Ovary (tissue), 7 donors: ENCODE measurements at regions not wholly inside any gene's neighbourhood (a gene's known extent, or its start where the extent isn't known, plus 50 kb on each side); places are given as distances from the start of the nearest gene placed in this dataset.
"Not testable (repeated sequence)": the region's sequence is repeated elsewhere in the genome, so short reads cannot be mapped to it uniquely, and the experiment has no call there.

Experiments
- DNase-seq, 5 donors: peaks; one replicate each; pipeline ENCODE4 v3.0.0-alpha.2; 2019 to 2020
- H3K27ac ChIP-seq, 2 donors: fragments of 200-600 bp; one replicate each; pipeline versions ENCODE4 v1.5.1 to v1.8.0; 2019 to 2022
- H3K27me3 ChIP-seq: fragments of 200-600 bp; one replicate; pipeline ENCODE4 v1.8.0; 2022
- H3K36me3 ChIP-seq: fragments of 200-600 bp; sonication (generic); one replicate; pipeline ENCODE4 v1.5.1; 2019
- H3K4me1 ChIP-seq: one replicate; pipeline ENCODE4 v1.8.1; 2013; ENCODE audit warnings: mild to moderate bottlenecking, moderate library complexity; ENCODE audit not compliant: insufficient read depth
- H3K4me3 ChIP-seq: fragments of 200-600 bp; sonication (generic); one replicate; pipeline ENCODE4 v1.5.1; 2017
- H3K9me3 ChIP-seq, 2 donors: fragments of 200-600 bp in 1 of 2; sonication (generic) in 1 of 2; one replicate each; pipeline versions ENCODE4 v1.5.1 to v1.8.1; 2013 to 2019; ENCODE audit warnings: mild to moderate bottlenecking in 1 of 2, moderate library complexity in 1 of 2
- CTCF ChIP-seq, 3 donors: fragments of 450-650 bp in 2 of 3; fragments of 200-600 bp in 1 of 3; IDR thresholded peaks; one replicate each; pipeline versions ENCODE4 v1.5.1 to v1.8.0; 2016 to 2022; ENCODE audit warnings: antibody characterized with exemption in 3 of 3, mild to moderate bottlenecking in 1 of 3
- EP300 ChIP-seq: sonication (generic); formaldehyde crosslinking; IDR thresholded peaks from one replicate; pipeline ENCODE4 v1.6.1; 2017; ENCODE audit warnings: antibody characterized with exemption
- POLR2A ChIP-seq: fragments of 450-650 bp; IDR thresholded peaks from one replicate; pipeline ENCODE4 v1.6.1; 2017; ENCODE audit warnings: antibody characterized with exemption, mild to moderate bottlenecking, moderate library complexity
- WGBS, 3 donors: extraction: QIAGEN DNeasy Blood & Tissue Kit in 1 of 3; methylation state at CpG; one replicate each; pipeline versions ENCODE4 v1.1.5 to v1.1.7; 2013 to 2017; 5-methylcytosine and 5-hydroxymethylcytosine counted together
- intact Hi-C, 4 donors: fragments of 100-400 bp; cut with DNase I; formaldehyde crosslinking; loops; one replicate each; pipeline versions ENCODE4 v1.11.0 to v1.15.1; 2022 to 2023
- donor health status: DM: no; HTN: no; CAD: no; lungs with moderate emphysema.
- donor health status: DM: no; HTN: no; CAD: no.
- donor health status: Bipolar disorder and iron deficiency.
- donor health status: DM: no; HTN: no; CAD: no.
- donor health status: DM: yes; HTN: yes; CAD: no.

GRCh38 chr18:67455890-67456501 is 60.5 kb downstream of the DSEL start:
- peaks cover 2% of the 10 kb centered on the region for H3K4me1 ChIP-seq
- intact Hi-C loops = no loop called here
- no peaks in the 10 kb centered on the region for H3K27me3 ChIP-seq
- WGBS, 3 donors = 51 to 60% (median 59%) methylated on average over 6 of the region's 6 CpGs
- no peak for DNase-seq
- H3K36me3 ChIP-seq = no peaks in the 10 kb centered on the region
- TF ChIP-seq CTCF (IDR thresholded peaks at IDR 0.05) (no peak), EP300 (no peak), POLR2A (no peak)
- H3K27ac ChIP-seq = no peak overlapping the region
- H3K4me3 ChIP-seq = no peak overlapping the region
- no peaks in the 10 kb centered on the region for H3K9me3 ChIP-seq

GRCh38 chr18:67453901-67454300 is 62.6 kb downstream of the DSEL start:
- Histone ChIP-seq H3K27me3 (no peaks in the 10 kb centered on the region), H3K9me3 (no peaks in the 10 kb centered on the region), H3K27ac (no peak overlapping the region), H3K36me3 (no peaks in the 10 kb centered on the region), H3K4me3 (no peak overlapping the region), H3K4me1 (peaks cover 2% of the 10 kb centered on the region)
- intact Hi-C loops = no loop called here
- no peak for DNase-seq
- TF ChIP-seq CTCF (IDR thresholded peaks at IDR 0.05) = no peak
- no peak for TF ChIP-seq EP300
- TF ChIP-seq POLR2A = no peak
- 10 to 20% (median 19%) methylated on average over 2 of the region's 2 CpGs for WGBS, 3 donors

- H3K4me3 ChIP-seq = no peak overlapping the region
- no peaks in the 10 kb centered on the region for H3K36me3 ChIP-seq
- TF ChIP-seq EP300 = no peak
- TF ChIP-seq POLR2A = no peak
- TF ChIP-seq CTCF (IDR thresholded peaks at IDR 0.05) = no peak
- no peak for DNase-seq
- intact Hi-C loops = no loop called here
- 85 to 93% (median 90%) methylated on average over 2 of the region's 2 CpGs for WGBS, 3 donors
- peaks cover 2% of the 10 kb centered on the region for H3K4me1 ChIP-seq
- no peaks in the 10 kb centered on the region for H3K27me3 ChIP-seq
- H3K27ac ChIP-seq = no peak overlapping the region
- H3K9me3 ChIP-seq = no peaks in the 10 kb centered on the region
These were observed 64.6 kb downstream of the DSEL start for GRCh38 chr18:67451960-67452359.

DNA sequence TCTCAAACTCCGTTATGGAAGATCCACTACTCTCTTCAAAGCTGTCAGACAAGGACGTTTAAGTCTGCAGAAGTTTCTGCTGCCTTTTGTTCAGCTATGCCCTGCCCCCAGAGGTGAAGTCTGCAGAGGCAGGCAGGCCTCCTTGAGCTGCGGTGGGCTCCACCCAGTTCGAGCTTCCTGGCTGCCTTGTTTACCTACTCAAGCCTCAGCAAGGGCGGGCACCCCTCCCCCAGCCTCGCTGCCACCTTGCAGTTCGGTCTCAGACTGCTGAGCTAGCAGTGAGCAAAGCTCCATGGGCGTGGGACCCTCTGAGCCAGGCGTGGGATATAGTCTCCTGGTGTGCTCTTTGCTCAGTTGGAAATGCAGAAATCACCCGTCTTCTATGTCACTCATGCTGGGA is 65.4 kb downstream of the DSEL start:
- 77 to 80% (median 78%) methylated on average over 10 of the region's 10 CpGs for WGBS, 3 donors

DNA sequence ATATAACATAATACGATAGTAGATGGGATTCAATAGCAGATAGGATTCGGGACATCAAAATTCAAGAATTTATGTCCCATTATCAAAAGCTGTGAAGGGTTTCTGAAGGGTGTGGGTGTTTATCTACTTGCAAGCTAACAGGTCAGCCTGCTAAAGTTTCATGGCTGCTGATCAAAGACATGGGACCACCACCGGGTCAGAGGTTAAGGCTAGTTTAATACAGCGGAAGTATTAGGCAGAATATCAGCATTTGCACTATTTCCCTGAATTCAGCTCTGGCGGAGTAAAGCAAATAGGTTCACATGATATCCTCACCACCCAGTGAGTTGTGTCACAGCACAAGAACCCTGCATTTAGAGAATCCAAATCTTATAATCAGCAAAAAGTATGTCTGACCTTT is 82.5 kb downstream of the DSEL start:
- H3K36me3 ChIP-seq = no peaks in the 10 kb centered on the region
- DNase-seq = no peak
- H3K27me3 ChIP-seq = no peaks in the 10 kb centered on the region
- no peaks in the 10 kb centered on the region for H3K4me1 ChIP-seq
- intact Hi-C loops = no loop called here
- TF ChIP-seq CTCF (IDR thresholded peaks at IDR 0.05) (no peak), POLR2A (no peak), EP300 (no peak)
- H3K27ac ChIP-seq = no peak overlapping the region
- H3K4me3 ChIP-seq = no peak overlapping the region
- no peaks in the 10 kb centered on the region for H3K9me3 ChIP-seq
- 84 to 89% (median 86%) methylated on average over 5 of the region's 5 CpGs for WGBS, 3 donors

More for the DNA sequence above, 65.4 kb downstream of the DSEL start:
- H3K36me3 ChIP-seq, intact Hi-C loops, H3K27ac ChIP-seq, H3K4me1 ChIP-seq, DNase-seq, H3K9me3 ChIP-seq, H3K4me3 ChIP-seq, H3K27me3 ChIP-seq: not testable (repeated sequence)
